GM18867 (cell line): ENCODE measurements at regions not wholly inside any gene's neighbourhood (a gene's known extent, or its start where the extent isn't known, plus 50 kb on each side); places are given as distances from the start of the nearest gene placed in this dataset.

ENCODE experiments used
- ATAC-seq: cut with Tn5 transposase; IDR thresholded peaks from one replicate; pipeline ENCODE4 v1.9.1; 2021; ENCODE audit warnings: mild to moderate bottlenecking, moderate library complexity; ENCODE audit not compliant: unreplicated experiment

GRCh38 chr2:196314157-196314556, 142.8 kb upstream of the STK17B start:
- no peak for ATAC-seq

- no peak for ATAC-seq
These were observed 143.4 kb upstream of the STK17B start for GRCh38 chr2:196314780-196315179.

- no peak for ATAC-seq
These were observed 144.1 kb upstream of the STK17B start for GRCh38 chr2:196315388-196316049.

GRCh38 chr2:196316050-196316430, 144.7 kb upstream of the STK17B start:
- no peak for ATAC-seq

GRCh38 chr2:196318517-196319377, 147.4 kb upstream of the STK17B start:
- no peak for ATAC-seq

GRCh38 chr2:196322973-196323810, 151.8 kb upstream of the STK17B start:
- no peak for ATAC-seq

- ATAC-seq, result no peak
These were observed 152.8 kb upstream of the STK17B start for GRCh38 chr2:196324211-196324610.

- no peak for ATAC-seq
These were observed 156.8 kb upstream of the STK17B start for GRCh38 chr2:196328088-196328680.

- no peak for ATAC-seq
These were observed 158.6 kb upstream of the STK17B start for GRCh38 chr2:196329959-196330358.

- ATAC-seq, result no peak
These were observed 159.3 kb upstream of the STK17B start for GRCh38 chr2:196330645-196331044.

- no peak for ATAC-seq
These were observed 159.8 kb upstream of the STK17B start for GRCh38 chr2:196331143-196331542.

- ATAC-seq, result no peak
These were observed 160.5 kb upstream of the STK17B start for GRCh38 chr2:196331851-196332250.

GRCh38 chr2:196333397-196333796, 162.0 kb upstream of the STK17B start:
- no peak for ATAC-seq

- ATAC-seq, result no peak
These were observed 163.3 kb upstream of the STK17B start for GRCh38 chr2:196334710-196335109.

GRCh38 chr2:196335221-196335634, 163.8 kb upstream of the STK17B start:
- no peak for ATAC-seq

- no peak for ATAC-seq
These were observed 164.8 kb upstream of the STK17B start for GRCh38 chr2:196336207-196336606.

GRCh38 chr2:196336715-196337114, 165.3 kb upstream of the STK17B start:
- peak; percentile 53 for ATAC-seq

- no peak for ATAC-seq
These were observed 166.0 kb upstream of the STK17B start for GRCh38 chr2:196337208-196337953.

- ATAC-seq, result no peak
These were observed 167.1 kb upstream of the STK17B start for GRCh38 chr2:196338440-196338839.

- ATAC-seq, result no peak
These were observed 170.0 kb upstream of the STK17B start for GRCh38 chr2:196341277-196341841.
